OCI-LY3 (cell line): ENCODE measurements at regions not wholly inside any gene's neighbourhood (a gene's known extent, or its start where the extent isn't known, plus 50 kb on each side); places are given as distances from the start of the nearest gene placed in this dataset.

Source experiments
- H2AFZ ChIP-seq: fragments of 200-600, 300-600 bp; shearing (Covaris generic); 2 replicates; pipeline ENCODE4 v1.6.0; 2014; ENCODE audit warnings: antibody characterized with exemption, low read depth, low read length
- H3K27ac ChIP-seq: fragments of 200-600, 300-600 bp; sonication (generic); 2 replicates; pipeline ENCODE4 v1.5.1; 2014; ENCODE audit warnings: mild to moderate bottlenecking, low read length, moderate library complexity, mixed read lengths
- H3K27me3 ChIP-seq: fragments of 200-600, 300-600 bp; sonication (generic); 2 replicates; pipeline ENCODE4 v1.6.1; 2014; ENCODE audit warnings: low read depth, low read length, mixed read lengths
- H3K36me3 ChIP-seq: fragments of 200-600, 300-600 bp; sonication (generic); replicated peaks from 2 replicates; pipeline ENCODE3; 2014; ENCODE audit warnings: low read depth, low read length, mixed read lengths
- H3K4me1 ChIP-seq: fragments of 300-600, 200-600 bp; sonication (generic); 2 replicates; pipeline ENCODE4 v1.6.1; 2014; ENCODE audit warnings: low read length, mixed read lengths
- H3K4me2 ChIP-seq: fragments of 200-600, 300-600 bp; sonication (generic); 2 replicates; pipeline ENCODE4 v1.6.1; 2014; ENCODE audit warnings: low read length, mixed read lengths
- H3K4me3 ChIP-seq: fragments of 300-600, 200-600 bp; sonication (generic); 2 replicates; pipeline ENCODE4 v1.5.1; 2014; ENCODE audit warnings: antibody characterized with exemption, mild to moderate bottlenecking, low read length, moderate library complexity
- H3K79me2 ChIP-seq: fragments of 300-600, 200-600 bp; shearing (Covaris generic); 2 replicates; pipeline ENCODE4 v1.6.1; 2014; ENCODE audit warnings: mild to moderate bottlenecking, low read length, mixed read lengths
- H3K9ac ChIP-seq: fragments of 300-600, 200-600 bp; shearing (Covaris generic); 2 replicates; pipeline ENCODE4 v1.6.0; 2014; ENCODE audit warnings: mild to moderate bottlenecking, low read length, moderate library complexity
- H3K9me3 ChIP-seq: fragments of 200-600, 300-600 bp; shearing (Covaris generic); 2 replicates; pipeline ENCODE4 v1.6.1; 2014; ENCODE audit warnings: low read length, mixed read lengths; ENCODE audit not compliant: insufficient read depth
- H4K20me1 ChIP-seq: fragments of 200-600, 300-600 bp; sonication (generic); 2 replicates; pipeline ENCODE4 v1.6.1; 2016; ENCODE audit warnings: low read length, mixed read lengths; ENCODE audit not compliant: insufficient read depth
- CTCF ChIP-seq: fragments of 200-600, 300-600 bp; sonication (generic); IDR thresholded peaks from 2 replicates; pipeline ENCODE4 v1.5.1; 2014; ENCODE audit warnings: antibody characterized with exemption, low read length, low read depth
- EZH2phosphoT487 ChIP-seq: fragments of 200-600 bp; shearing (Covaris generic); IDR thresholded peaks from 2 replicates; pipeline ENCODE4 v1.6.1; 2018; ENCODE audit warnings: antibody characterized with exemption, mixed run types, low read depth

- Histone ChIP-seq H3K36me3 (no peaks in the 10 kb centered on the region), H3K4me3 (no peak overlapping the region), H3K27me3 (0 out of 2 replicates have a peak, but pooled peaks cover 12% of the 10 kb centered on the region), H4K20me1 (no peaks in the 10 kb centered on the region), H3K4me1 (no peaks in the 10 kb centered on the region), H3K79me2 (no peaks in the 10 kb centered on the region), H3K4me2 (no peak overlapping the region), H3K9ac (no peak overlapping the region), H3K27ac (no peak overlapping the region), H2AFZ (no peak overlapping the region), H3K9me3 (no peaks in the 10 kb centered on the region)
- TF ChIP-seq EZH2phosphoT487 (no peak), CTCF (no peak)
These were observed 123.3 kb downstream of the PAPOLA start for GRCh38 chr14:96625426-96625985.

- H3K79me2 ChIP-seq = no peaks in the 10 kb centered on the region
- TF ChIP-seq EZH2phosphoT487 = no peak
- TF ChIP-seq CTCF = no peak
- H3K27me3 ChIP-seq = 0 out of 2 replicates have a peak, but pooled peaks cover 11% of the 10 kb centered on the region
- H3K9ac ChIP-seq = no peak overlapping the region
- no peaks in the 10 kb centered on the region for H3K9me3 ChIP-seq
- no peaks in the 10 kb centered on the region for H4K20me1 ChIP-seq
- H3K4me3 ChIP-seq = no peak overlapping the region
- no peaks in the 10 kb centered on the region for H3K36me3 ChIP-seq
- H3K4me1 ChIP-seq = no peaks in the 10 kb centered on the region
- H3K27ac ChIP-seq = no peak overlapping the region
- no peak overlapping the region for H3K4me2 ChIP-seq
- H2AFZ ChIP-seq = no peak overlapping the region
These were observed 124.1 kb downstream of the PAPOLA start for GRCh38 chr14:96626121-96626768.

- TF ChIP-seq CTCF = no peak
- TF ChIP-seq EZH2phosphoT487 = no peak
- Histone ChIP-seq H3K79me2 (no peaks in the 10 kb centered on the region), H2AFZ (no peak overlapping the region), H3K27me3 (0 out of 2 replicates have a peak, but pooled peaks cover 4% of the 10 kb centered on the region), H3K4me3 (no peak overlapping the region), H3K36me3 (no peaks in the 10 kb centered on the region), H3K4me2 (no peak overlapping the region), H3K4me1 (no peaks in the 10 kb centered on the region), H3K9ac (no peak overlapping the region), H3K9me3 (no peaks in the 10 kb centered on the region), H4K20me1 (no peaks in the 10 kb centered on the region), H3K27ac (no peak overlapping the region)
These were observed 124.7 kb downstream of the PAPOLA start for GRCh38 chr14:96626916-96627315.

- Histone ChIP-seq H3K27ac (no peak overlapping the region), H3K9me3 (no peaks in the 10 kb centered on the region), H3K4me3 (no peak overlapping the region), H4K20me1 (no peaks in the 10 kb centered on the region), H3K4me2 (no peak overlapping the region), H3K4me1 (no peaks in the 10 kb centered on the region), H3K9ac (no peak overlapping the region), H2AFZ (no peak overlapping the region), H3K27me3 (0 out of 2 replicates have a peak, but pooled peaks cover 4% of the 10 kb centered on the region), H3K79me2 (no peaks in the 10 kb centered on the region), H3K36me3 (no peaks in the 10 kb centered on the region)
- TF ChIP-seq EZH2phosphoT487 (no peak), CTCF (no peak)
These were observed 125.2 kb downstream of the PAPOLA start for GRCh38 chr14:96627386-96627785.
